T47D (cell line): ENCODE measurements at regions not wholly inside any gene's neighbourhood (a gene's known extent, or its start where the extent isn't known, plus 50 kb on each side); places are given as distances from the start of the nearest gene placed in this dataset.

ENCODE experiments used
- DNase-seq, 2 experiments: peaks; one replicate each; pipeline versions ENCODE4 v3.0.0 to v3.0.0-alpha.2; 2011 to 2012; ENCODE audit warnings: low read depth in 1 of 2, low spot score in 1 of 2
- JUND ChIP-seq: IDR thresholded peaks from 2 replicates; pipeline ENCODE4 v1.6.1; 2012; ENCODE audit warnings: low read depth
- in situ Hi-C: cut with HindIII; loops from 2 replicates; pipeline ENCODE4 v1.10.0; 2016; ENCODE audit warnings: low sequenced_read_pairs, low pct_unique_long_range_greater_than_20kb

DNA sequence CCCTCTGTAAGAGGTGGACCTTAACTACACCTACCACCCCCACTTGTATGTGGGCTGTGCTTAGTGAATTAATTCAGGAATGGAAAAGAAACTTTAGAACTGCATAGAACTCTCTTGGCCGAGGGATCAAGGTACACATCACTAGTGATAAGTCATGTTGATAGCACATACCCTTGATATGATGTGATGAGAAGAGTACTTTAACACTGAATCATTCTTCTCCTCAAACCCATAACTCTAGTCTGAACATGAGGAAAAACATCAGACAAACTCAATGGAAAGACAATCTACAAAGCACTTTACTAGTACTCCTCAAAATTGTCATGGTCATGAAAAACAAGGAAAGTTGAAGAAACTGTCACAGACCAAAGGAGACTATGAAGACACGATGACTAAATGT lies 87.6 kb downstream of the P2RY1 start:
- no peak for TF ChIP-seq JUND
- no peak for DNase-seq
- in situ Hi-C loops: no loop called here

DNA sequence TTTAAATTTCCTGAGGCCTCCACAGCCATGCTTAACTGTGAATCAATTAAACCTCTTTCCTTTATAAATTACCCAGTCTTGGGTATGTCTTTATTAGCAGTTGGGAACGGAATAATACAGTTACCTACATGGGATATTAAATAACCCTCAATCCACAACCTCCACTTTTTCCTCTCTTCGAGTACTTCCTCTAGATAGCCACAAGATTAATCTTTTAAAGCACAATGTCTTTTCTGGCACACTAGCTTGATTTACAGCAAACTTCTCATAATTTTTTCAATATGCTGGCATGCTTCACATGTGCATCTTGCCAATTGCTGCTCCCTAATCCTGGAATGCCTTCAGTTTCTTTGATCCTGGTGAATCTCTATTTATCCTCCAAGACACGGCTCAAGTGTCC lies 92.2 kb downstream of the P2RY1 start:
- no peak for TF ChIP-seq JUND
- in situ Hi-C loops: no loop called here

DNA sequence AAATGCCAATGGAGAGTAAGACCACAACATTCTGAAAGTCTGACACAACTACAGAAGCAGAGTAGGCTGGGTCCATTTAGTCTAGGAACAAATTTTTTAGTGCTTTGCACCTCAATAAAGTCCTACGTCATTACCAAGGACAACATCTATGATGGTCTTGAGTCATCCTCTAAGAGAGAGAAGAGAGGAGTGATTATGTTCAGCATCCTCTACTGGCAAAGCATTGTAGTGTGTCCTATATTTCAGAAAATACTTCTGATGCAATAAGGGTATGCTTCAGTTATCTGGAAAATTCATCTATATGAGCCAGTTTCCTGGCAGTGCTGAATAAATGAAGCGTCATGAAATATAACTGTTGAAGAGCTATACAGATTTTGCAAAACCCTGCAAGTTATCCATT lies 95.6 kb downstream of the P2RY1 start:
- in situ Hi-C loops: no loop called here
- TF ChIP-seq JUND: no peak
- no peak for DNase-seq

More for the DNA sequence above, 92.2 kb downstream of the P2RY1 start:
- no peak for DNase-seq

DNA sequence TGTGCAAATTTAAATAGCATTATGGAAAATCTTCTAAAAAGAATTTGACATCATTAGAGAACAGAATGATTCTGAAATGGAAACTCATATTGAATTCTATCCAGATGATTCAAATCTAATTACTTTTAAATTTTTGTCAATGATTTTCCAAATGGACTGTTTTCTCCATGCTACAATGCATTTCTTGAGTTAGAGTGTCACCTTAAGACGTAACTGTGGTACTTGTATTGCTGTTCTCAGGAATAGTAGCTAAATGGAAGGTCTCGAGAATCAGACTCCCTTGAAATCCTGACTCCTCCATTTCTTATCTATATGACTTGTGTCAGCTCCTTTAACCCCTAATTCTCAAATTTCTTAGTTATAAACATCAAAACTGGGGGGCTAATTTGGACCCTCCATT lies 102.3 kb downstream of the P2RY1 start:
- in situ Hi-C loops: no loop called here
- no peak for TF ChIP-seq JUND
- peak in 1 of 2 experiments; percentile 24 for DNase-seq

DNA sequence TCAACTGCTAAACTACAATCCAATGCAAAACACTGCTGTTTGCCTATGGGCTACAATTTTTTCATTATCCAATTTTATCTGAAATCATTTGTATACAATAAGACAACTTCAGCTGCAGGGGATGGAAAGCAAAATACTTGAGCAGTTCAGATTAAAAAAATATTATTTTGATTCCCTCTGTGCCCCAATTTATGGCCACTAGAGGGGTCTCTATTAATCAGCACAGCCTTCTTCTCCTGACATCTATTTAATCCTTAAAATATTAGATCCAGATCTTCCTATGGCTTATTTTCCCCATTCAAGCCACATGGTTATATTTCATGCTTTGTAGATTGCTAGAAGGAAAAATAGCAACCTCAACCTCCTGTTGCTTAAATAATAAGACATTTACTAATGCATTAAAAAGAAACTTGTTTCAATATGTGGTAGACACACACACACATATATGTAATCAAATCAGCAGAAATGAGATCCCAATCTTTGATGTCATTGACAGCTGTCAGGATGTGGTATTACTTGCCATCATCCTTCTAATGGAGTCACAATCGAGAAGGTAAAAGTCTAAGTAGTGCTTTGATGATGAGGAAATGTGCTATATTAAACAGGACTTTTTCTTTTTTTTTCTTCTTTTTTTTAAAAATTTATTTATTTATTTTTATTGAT lies 104.2 kb downstream of the P2RY1 start:
- in situ Hi-C loops: no loop called here
- no peak for DNase-seq
- TF ChIP-seq JUND: no peak

DNA sequence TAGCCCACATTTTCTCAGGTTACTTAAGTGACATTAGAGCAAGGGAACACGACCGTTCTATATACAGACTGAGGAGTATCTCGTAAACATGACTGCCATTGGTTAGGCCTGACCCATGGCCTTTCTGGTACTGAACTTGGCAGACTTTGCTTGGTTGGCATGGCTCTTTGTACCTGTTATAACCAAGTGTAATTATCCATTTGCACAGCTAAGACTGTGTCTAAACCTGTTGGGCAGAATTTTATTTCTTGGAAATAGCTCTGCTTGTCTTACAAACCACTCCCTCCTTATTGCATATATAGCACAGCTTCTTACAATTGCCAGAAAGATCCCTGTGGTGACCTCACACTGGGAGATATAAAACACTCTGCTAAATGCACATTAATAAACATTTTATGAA lies 106.9 kb downstream of the P2RY1 start:
- TF ChIP-seq JUND: no peak
- in situ Hi-C loops: no loop called here
- DNase-seq: peak in 1 of 2 experiments; percentile 28

DNA sequence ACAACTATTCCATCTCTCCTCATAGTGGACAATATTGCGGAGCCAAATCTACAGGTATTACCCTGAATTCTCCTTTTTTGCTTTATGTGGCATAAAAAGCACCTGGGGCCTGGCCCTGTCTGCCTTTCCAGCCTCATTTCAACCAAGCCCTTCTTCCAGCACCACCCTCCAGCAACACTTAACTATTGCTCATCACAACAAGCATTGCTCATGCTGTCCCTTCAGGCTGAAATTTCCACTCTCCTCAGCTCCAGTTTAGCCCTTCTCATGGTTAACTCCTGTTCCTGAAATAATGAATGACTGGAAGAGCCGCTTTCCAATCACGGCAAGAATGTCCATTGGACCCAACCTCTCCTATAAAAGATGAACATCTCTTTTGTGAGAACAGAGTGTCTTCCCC lies 107.4 kb downstream of the P2RY1 start:
- no peak for TF ChIP-seq JUND
- DNase-seq: no peak
- in situ Hi-C loops: no loop called here

DNA sequence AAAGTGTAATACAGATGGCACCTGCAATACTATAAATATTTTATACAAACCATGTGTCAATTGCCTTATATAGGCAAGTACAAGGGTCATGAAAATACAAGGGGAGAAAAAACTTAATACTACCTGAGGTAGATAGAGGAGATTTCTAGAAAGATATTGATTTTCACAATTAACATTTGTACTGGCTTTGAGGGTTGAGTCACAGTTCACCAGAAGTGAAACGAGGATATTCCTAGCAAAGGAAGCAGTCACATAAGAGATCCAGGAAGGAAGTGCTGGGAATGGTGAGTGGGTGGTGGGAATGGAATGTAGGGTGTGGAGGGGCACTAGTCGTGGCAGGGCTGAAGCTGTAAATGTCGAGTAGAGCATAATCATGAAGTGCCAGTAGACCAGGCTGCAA lies 108.7 kb downstream of the P2RY1 start:
- no peak for DNase-seq
- TF ChIP-seq JUND: no peak
- in situ Hi-C loops: no loop called here

DNA sequence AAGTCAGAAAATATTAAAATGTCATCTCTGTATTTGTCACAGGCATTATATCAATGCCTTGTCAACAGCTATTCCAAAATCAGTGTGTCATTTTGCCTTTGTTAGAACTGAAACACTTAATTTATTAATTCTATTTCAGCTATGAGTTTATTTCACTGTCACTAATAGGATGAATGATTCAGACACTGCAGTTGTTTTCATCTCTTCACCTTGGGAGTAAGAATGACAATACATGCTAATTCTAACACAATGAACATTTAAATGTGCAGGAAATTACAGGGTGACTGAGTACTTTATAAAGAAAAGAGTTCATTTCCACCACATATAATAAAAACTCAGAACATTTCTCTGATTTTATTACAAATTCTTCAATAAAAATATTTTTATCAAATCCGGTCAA lies 109.7 kb downstream of the P2RY1 start:
- in situ Hi-C loops: no loop called here
- TF ChIP-seq JUND: no peak
- DNase-seq: no peak

DNA sequence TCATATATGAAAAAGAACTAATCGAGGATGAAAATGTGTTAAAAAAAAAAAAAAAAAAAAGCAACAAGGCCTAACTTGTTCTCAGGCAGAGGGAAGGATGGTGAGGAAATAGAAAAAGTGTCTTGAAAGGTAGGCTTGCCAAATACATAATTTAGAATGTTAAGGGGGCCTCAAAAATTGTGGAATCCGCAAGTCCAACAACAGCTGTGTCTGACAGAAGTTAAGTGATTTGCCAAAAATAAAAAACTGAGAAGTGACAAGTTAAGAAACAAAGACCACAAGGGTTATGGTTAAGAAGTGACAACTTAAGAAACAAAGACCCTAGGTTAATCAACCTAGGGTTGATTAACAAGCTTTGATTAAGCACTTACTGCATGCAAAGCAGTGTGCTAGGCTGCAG lies 110.6 kb downstream of the P2RY1 start:
- DNase-seq: no peak
- in situ Hi-C loops: no loop called here
- TF ChIP-seq JUND: no peak

DNA sequence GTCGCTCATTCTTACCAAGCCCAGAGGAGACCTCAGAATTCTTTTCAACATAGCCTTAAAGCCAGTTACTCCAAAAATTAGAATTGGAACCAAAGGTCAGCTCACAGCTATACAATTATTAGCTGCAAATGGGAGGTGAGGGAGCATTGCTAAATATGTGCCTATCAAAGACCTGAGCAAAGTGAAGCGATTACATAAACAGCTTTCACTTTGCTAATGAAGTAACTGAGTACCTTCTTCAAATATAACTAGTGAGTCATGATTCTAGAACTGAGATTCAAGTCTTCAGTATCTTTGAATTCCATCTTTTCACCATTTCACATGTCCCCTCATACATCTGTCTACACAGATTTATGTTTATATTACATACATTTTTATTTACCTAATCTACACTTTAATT lies 122.6 kb downstream of the P2RY1 start:
- in situ Hi-C loops: no loop called here
- no peak for TF ChIP-seq JUND
- DNase-seq: no peak

DNA sequence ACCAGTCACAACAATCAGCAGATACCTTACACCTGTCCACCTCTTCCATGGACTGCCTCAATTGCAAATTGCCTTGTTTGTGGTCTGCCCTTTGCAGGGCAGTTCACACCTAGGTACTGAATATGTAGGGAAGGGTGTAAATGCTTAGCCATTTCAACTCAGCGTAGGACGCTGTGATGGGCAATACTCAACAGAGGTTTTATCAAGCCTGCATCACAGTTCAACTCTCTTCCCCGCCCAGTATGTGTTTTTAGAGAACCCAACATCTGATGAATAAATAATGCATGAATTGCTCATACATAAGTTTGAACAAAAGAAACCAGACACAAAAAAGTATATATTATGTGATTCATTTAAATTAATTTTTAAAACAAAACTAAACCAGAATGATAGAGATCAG lies 124.4 kb downstream of the P2RY1 start:
- in situ Hi-C loops: no loop called here
- no peak for TF ChIP-seq JUND
- DNase-seq: no peak

DNA sequence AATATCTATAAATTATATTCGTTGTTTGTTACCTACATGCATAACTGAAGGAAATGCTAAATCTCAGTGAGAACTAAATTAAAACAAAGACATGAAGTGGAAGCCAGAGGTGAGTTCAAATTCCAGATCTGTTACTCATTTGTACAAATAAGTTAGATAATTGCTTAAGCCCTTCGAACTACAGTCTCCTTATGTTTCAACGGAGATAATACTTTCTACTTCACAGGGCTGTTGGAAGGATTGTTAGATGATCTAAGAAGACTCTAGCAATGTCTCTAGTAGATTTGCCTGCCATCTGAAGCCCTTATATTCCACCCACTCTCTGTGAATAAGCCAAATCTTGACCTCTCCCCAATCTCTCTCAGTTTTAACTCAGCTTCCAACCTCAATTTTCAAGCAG lies 125.8 kb downstream of the P2RY1 start:
- in situ Hi-C loops: no loop called here
- no peak for TF ChIP-seq JUND
- no peak for DNase-seq

DNA sequence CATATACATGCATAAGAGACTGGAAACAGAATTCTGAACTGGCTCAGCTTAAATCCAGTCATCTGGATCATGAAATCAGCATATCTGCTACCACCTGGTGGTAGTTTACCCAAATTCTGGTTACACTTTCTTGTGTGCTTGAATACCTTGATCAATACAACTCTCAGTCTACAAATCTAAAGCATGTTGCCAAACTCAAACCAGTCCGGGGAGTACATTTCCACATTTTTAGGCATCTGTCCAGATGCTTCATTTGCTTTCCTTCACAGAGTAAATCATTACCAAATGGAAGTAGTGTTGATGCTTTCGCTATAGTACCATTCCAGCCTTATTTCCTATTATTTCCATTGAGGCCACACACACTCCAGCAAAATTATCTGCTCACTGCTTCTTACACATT lies 126.4 kb downstream of the P2RY1 start:
- TF ChIP-seq JUND: no peak
- DNase-seq: peak; percentile 53 to 84
- in situ Hi-C loops: no loop called here
